Skin of body (tissue), 1 donor: ENCODE measurements at regions not wholly inside any gene's neighbourhood (a gene's known extent, or its start where the extent isn't known, plus 50 kb on each side); places are given as distances from the start of the nearest gene placed in this dataset.
"Not testable (repeated sequence)": the region's sequence is repeated elsewhere in the genome, so short reads cannot be mapped to it uniquely, and the experiment has no call there.

Source experiments
- DNase-seq: peaks from one replicate; lab custom pipeline; 2025; lab: John Stamatoyannopoulos, UW

DNA sequence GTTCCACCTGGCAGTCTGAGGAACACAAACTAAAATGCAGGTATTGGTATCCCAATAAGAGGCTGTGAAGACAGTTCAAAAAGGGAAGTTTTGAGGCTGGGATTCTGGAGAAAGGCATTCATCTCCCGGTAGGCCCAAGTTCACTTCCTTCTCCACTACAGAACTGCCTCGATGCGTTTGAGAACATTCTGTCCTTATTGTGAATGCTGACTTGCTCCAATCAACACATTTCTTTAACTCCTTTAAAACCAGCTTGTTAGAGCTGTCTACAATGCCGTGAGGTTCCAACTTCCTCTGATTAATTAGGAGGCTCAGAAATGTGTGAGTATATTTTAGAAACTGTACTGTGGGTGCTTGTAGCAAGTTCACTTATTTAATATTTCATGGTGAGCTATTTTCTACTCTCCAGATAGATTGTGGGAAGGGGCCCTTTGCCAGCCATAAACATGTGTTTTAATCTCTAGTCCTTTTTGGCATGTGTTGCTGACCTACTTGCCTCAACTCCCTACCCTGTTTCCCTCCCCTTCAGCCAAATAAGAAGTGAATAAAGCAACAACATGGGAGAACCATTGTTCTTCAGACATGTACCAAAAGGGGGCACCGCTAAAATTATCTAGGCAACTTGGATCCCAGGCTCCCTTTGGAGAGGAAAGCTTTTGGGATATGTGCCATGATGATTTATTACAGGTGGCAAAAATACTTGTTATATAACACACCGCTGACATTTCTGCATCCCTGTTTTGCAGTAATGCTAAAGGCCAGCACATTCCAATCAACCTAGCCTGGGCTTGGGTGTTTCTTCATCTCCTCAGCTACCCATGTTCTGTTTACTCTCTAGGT, 245.6 kb downstream of the BLID start:
- DNase-seq = no peak

DNA sequence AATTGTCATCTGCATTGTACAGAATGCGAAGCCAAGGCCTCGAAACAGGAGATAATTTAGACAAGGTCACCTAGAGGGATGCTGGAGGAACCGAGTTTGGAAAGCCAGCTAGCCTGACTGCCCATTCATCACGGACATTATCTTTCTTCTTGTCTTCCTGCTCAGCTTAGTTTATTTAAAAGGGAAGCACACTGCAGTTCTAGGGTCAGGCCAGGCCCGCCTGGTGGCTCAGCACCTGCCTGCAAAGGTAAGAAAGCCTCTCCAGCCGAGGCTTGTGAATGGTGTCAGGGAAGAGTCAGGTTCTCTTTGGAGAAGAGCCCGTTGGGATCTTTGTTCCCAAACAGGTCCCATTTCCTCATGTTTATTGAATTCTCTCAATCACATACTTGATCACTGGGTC, 246.5 kb downstream of the BLID start:
- no peak for DNase-seq

DNA sequence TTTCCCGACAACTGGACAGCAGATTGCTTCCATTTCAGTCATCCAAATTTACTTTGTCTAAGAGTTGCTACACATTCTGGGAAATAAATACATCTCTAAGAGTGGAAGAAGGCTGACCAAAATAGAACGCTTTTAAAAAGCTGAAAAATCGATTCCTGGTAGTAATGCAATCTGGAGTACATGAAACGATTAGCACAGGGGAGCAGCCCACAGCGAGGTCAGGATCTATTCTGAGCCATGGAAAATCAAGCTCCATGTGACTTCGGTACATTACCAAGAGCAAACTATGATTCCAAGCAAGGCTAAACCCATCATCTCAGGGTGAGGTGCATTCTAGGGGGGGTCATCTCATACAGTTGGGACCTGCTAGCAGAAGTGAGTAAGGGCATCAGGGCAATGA, 249.3 kb downstream of the BLID start:
- DNase-seq = no peak

DNA sequence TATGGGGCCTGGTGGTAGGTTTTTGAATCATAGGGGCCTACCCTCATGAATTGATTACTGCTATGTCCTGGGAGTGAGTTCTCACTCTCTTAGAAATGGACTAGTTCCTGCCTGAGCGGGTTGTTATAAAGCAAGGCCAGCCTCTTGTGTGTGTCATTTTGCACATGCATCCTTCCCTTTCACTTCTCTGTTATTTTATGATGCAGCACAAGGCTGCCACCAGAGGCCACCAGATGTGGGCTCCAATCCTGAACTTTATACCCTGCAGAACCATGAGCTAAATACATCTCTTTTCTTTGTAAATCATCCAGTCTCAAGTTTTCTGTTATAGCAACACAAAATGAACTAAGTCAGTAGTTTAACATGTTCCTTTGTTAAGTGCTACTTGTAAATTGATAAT, 251.4 kb downstream of the BLID start:
- no peak for DNase-seq

DNA sequence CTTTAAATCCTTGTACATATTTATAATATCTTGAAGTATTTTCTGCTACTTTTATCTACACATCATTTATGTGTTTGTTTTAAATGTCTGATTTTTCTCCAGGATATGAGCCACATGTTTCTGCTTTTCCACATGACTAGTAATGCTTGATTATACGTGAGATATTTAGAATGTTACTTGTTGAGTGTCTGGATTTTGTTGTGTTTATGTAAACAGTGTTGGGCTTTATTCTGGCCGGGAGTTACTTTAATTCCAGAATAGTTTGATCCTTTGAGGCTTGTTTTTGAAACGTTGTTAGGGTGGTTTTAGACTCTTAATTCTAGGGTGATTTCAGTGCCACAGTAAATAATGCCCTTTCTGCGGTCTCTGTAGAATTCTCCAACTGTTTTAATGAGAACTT, 252.9 kb downstream of the BLID start:
- DNase-seq = no peak

DNA sequence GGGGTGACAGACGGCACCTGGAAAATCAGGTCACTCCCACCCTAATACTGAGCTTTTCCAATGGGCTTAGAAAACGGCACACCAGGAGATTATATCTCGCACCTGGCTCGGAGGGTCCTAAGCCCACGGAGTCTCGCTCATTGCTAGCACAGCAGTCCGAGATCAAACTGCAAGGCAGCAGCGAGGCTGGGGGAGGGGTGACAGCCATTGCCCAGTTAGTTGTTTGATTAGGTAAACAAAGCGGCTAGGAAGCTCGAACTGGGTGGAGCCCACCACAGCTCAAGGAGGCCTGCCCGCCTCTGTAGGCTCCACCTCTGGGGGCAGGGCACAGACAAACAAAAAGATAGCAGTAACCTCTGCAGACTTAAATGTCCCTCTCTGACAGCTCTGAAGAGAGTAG, 260.9 kb downstream of the BLID start:
- not testable (repeated sequence) for DNase-seq

DNA sequence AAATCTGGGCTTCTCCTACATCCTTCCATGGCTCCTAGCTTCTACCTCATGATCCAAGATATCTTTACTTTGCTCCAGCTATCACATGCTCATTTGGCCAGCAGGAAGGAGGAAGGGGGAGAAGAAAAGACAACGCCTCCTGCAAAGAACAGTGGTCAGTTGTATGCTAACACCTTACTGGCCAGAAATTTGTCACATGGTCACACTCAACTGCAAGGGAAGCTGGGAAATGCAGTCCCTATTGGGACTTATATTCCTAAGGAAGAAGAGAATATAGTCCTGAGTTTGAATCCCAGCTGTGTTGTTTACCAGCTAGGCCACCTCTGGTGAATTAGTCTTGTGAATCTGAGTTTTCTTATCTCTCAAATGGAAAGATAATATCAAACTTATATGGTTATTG, 272.0 kb downstream of the BLID start:
- no peak for DNase-seq

DNA sequence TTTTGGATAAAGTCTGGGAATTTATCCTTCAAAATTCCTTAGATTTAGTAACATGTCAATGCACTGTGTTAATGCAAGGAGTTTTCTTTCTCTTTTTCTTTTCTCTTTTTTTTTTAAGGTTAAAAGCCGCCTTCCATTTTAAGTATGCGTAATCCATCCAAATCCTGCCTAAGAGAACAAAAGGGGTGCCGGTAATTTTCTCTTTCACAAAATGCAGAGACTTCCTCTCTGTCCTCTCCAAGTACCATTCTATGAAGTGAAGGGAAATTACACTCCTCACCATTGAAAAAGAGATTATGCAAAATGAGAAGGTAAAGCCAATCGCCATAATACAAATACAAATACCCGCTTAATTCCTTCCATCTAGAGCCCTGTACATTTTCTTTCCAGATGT, 273.8 kb downstream of the BLID start:
- DNase-seq = no peak

DNA sequence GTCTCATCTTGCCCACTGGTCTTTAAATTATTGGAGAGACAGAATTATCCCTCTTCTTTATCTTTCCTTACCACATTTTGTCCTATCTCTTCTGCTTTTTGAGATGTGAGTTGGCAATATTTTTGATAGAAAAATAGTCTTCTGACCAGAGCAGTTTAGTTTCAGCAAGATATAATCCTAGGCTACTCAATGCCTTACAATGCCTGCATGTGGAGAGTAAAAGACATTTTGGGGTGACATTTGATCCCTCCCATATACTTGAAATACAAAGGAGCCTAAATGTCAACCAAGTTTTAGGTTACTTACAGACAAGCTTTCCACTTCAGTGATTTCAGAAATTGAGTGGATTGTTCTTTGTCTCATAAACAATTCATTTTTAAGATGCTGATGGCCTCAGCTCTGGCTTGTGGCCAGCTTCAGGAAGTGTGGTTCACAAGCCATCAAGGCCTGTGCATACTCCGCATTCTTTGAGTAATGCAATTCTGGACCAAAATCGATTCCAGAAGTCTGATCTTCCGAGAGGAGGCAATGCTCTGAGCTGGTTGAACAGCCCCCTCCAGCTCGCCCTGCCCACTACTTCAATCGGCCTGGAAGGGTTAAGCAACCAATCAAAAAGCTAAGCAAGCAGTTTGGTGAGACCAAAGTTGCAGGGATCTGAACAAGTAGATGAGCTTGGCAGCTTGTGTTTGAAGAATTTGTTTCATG, 274.4 kb downstream of the BLID start:
- DNase-seq = no peak

DNA sequence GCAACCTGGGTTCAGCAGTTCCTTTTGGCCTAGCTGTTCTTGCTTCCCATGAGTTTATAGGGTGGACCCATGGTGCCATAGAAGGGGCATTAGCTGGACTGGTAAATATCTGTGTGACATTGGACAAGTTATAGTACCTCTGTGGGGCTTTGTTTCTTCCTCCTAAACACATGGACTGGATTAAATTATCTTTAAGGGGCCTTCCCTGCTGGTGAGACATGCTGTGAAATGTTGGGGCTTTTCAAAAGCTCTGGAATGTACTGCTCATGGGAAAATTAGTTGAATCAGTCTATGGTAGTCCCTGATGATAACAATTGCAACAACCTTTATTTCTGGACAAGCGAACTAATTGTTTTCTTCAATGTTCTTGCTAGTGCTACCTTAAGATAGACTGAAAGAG, 276.2 kb downstream of the BLID start:
- DNase-seq = no peak

DNA sequence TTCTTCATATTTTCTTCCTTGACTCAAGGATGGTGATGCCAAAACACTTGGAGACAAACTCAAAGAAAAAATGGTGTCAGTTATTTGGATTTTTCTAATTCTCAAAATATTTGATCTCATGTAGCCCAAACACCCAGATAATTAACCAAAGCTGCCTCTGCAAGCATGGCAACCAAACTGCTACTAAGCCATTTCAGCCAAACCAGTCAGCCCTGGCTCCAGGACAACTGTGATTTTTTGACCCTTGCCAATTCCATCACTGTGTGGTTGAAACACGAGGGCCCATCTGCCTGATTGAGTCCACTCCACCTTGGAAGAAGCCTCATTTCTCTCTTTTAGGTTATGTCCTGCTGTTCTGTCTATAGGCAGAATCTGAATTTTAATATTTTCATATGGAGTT, 277.4 kb downstream of the BLID start:
- DNase-seq = no peak

DNA sequence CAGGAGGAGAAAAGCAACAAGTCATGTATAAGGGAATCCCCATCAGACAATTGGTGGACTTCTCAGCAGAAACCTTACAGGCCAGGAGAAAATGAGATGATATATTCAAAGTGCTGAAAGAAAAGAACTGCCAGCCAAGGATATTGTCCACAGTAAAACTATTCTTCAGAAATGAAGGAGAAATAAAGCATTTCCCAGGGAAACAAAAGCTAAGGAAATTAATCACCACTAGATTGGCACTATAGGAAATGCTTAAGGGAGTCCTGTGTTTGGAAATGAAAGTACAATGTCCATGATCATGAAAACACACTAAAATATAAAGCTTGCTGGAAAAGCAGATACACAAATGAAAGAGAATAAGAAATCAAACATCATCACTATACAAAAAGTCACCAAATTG, 282.0 kb downstream of the BLID start:
- DNase-seq = no peak

DNA sequence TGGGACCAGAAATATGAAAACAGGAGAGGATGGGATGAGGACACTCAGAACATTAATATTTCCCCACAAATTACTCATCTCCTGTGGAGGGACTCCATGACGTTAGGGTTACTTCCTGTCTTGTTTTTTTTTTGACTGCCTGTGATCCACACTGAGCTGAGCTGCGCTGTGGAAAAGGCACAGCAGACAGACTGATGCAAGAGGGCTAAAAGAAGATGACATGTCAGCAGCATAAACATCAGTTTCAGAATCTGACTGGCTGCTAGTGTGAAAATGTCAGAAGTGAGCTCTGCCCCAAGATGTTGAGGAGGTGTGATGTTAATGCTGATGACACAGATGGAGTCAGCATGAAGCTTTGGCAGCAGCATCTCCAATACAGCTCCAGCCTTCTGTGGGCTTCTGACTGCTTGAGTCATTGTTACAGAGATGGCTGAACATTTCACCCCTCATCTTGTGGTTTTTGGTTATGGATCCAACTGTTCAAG, 286.8 kb downstream of the BLID start:
- DNase-seq = peak; percentile 60

DNA sequence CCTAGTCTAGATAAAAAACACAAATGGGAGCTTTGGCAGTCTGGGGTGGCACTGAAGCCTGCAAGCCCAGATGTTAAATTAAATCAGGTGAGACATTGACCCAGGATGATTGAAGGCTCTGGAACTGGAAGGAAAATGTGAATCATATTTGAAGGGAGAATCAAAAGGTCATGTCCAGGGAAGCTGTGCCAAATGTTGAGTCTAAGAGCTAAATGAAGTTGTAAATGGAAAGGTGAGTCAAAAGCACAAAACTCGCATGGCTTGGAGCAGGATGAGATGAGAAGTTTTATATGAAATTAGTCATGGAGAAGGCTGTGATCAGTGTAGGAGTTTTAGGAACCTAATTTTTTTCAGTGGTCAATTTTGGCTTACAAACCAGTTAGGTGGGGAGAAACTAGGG, 301.1 kb downstream of the BLID start:
- DNase-seq = no peak

DNA sequence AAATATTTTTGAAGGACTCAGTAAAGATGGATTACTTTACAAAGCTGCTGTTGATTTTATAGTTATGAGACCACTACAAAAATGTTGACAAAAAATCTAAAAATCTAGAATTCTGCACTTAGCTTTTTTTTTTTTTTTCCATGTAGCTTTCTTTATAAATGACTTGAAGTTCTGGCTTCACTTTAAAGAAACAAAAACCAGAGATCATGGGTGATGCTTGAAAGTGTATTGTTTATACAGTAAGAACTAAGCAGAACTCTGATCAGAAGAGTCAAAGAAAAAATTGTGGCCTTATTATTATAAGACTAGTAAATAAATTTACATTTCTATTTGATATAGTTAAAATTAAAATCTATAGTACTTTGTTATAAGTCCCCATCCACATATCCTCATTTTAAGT, 301.7 kb downstream of the BLID start:
- DNase-seq = no peak

DNA sequence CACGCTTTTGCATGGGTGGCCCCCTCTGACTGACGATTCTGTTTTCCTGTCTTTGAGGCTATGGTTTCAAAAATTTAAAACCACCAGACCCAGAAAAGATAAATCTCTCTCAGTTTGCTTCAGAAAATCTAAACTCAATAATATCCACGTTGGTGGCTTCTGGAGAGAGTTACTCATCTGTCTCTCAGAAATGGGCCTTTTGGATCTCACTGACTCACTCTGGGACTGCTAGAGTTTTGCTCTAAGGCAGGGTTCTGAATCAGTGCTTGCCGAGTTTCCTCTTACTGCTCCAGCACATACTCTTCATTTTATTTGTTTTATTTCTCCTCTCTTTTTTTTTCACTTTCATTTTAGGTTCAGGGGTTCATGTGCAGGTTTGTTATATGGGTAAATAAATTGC, 305.7 kb downstream of the BLID start:
- no peak for DNase-seq

DNA sequence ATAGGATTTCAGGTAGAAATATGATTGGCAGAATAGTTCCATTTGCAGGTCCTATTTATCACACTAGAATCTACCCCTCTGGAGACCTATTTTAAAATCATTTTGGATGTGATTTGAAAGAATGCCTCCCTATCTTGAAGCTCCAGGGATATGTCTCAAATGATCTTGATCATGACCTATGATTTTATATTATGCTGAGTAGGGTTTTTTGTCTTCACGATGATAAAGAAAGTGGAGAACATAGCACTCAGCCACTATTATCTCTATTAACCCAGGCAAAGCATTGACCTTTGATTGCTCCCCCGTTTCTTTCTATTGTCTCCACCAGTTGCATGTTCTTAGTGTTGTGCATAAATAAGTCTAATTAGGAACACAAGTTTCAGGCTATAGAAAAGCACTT, 307.9 kb downstream of the BLID start:
- DNase-seq = no peak

DNA sequence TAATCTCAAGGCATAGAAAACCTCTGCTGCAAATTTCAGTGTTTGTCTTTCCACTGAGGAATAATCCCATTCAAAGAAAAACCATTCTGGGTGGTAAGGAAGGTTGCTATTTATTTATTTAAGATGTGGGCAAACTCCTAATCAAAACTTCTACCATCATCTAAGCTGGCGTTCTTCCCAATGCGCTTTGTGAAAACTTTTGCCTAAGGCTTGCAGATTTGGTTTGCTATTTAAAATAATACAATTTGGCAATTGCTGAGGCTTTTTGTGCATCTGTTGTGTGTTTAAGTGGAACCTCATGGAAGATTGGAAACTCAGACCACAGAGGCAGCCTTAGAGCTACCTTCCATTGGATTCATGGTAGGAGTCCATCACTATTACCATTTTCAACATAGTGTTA, 309.0 kb downstream of the BLID start:
- DNase-seq = no peak

DNA sequence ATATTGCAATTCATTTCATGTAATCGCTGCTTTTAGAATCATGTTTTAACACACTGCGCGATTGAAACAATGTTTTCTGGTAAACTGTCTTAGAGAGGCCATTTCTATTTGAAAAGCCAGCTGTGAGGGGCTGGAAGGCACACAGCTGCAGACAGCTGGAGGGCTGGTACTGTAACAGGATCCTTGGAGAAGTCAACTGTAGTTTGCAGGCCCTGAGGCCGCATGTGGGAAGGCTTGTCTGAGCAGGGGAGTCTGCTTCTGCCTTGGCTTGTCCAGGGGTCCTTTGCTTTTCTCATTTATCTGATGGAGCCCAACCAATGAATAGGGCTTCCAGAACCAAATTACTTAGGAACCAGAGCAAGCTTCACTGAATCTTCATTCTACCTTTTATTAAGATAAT, 313.5 kb downstream of the BLID start:
- DNase-seq = peak; percentile 62

DNA sequence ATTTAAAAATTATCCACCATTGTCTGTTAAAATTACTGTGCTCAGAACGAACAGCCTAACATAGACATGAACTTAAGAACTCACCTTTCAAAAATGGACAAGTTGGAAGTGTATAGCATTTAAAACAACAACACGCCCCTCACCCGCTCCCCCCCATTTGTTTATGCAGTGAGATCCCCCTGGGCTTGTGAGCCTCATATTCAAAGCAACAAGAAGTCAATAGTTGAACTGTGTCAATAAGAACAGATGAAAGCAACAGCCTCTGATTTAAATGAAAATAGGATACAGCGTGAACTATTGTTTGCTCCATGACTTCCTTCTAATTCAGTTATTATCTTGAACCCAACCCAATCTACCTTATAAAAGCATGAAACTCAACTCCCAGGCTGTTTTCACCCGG, 314.2 kb downstream of the BLID start:
- DNase-seq = no peak

DNA sequence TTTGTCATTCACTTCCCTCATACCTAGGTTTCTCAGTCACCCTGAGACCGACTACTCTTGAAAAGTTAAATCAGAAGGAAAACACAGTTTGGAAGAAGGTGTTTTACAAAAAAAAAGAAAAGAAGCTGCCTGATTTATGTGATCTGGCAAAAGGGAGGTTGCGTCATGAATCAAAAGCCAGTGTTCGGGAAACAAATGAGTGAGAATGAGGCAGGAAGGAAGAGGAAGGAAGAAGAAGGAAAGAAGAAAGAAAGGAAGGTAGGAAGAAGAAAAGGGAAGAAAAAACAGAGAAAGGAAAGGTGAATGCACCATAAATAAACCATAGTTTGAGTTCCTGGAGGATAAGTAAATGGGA, 314.6 kb downstream of the BLID start:
- DNase-seq = peak; percentile 18

DNA sequence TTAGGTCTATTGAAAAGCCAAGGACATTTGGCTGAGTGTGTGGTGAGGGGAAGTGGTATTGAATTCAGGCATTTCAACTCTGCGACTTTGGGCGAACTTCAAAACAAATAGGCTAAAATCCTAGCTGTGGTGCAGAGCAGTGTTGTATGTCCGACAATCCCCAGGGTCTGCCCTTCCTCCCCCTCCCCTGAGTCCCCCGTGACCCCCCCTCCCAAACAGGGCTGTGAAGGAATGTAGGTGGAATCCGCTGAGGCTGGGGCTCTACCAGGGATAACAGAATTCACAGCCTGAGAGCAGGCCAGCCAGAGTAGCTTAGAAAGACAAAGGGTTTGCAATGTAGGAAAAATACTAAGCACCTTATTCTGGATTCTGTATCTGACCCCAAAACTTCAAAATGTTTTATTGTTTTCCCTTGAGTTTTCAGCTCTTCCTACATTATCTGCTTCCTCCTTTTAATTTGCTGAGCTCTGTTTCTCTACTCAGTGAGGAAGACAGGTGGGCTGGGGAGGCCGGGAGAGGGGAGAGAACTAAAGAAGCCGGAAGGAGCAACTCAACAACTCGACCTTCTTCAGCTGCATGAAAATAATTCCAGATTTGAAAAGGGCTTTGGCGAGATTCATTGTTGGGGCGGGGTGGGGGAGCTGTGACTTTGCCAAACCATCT, 315.2 kb downstream of the BLID start:
- DNase-seq = peak; percentile 25

DNA sequence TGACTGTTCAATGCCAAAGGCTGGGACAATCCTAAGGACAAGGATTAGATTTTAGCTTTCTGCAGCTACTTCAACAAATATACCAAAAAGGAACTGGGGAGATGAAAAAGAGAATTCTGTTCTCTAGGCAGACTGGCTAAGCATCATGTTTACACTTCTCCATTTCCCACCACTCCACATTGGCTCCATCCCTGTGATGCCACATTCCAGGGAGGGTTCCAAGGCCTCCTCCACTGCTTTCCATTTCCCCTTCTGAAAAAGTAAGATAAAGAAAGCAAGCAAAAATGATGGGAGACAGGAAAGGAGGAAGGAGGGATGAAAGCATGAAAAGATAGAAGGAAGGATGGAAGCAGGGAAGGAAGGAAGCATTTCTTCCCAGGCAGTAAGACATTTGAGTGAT, 315.8 kb downstream of the BLID start:
- DNase-seq = no peak
